BE2C (cell line): ENCODE measurements at regions not wholly inside any gene's neighbourhood (a gene's known extent, or its start where the extent isn't known, plus 50 kb on each side); places are given as distances from the start of the nearest gene placed in this dataset.
"Not testable (repeated sequence)": the region's sequence is repeated elsewhere in the genome, so short reads cannot be mapped to it uniquely, and the experiment has no call there.

Experiments
- DNase-seq: peaks from one replicate; pipeline ENCODE4 v3.0.0-alpha.2; 2020
- H3K27me3 ChIP-seq: fragments of 250-450 bp; sonication (Bioruptor Pico); 2 replicates; pipeline ENCODE4 v1.5.1; 2020; ENCODE audit warnings: mild to moderate bottlenecking
- H3K36me3 ChIP-seq: fragments of 250-450 bp; sonication (Bioruptor Pico); 2 replicates; pipeline ENCODE4 v1.5.1; 2020; ENCODE audit warnings: mild to moderate bottlenecking
- H3K4me1 ChIP-seq: fragments of 250-450 bp; sonication (Bioruptor Pico); 2 replicates; pipeline ENCODE4 v1.5.1; 2020
- H3K4me3 ChIP-seq: 2 replicates; pipeline ENCODE4 v1.5.1; 2011; ENCODE audit warnings: low read depth, low read length
- H3K9me3 ChIP-seq: fragments of 250-450 bp; sonication (Bioruptor Pico); 2 replicates; pipeline ENCODE4 v1.5.1; 2020
- CTCF ChIP-seq: IDR thresholded peaks from 2 replicates; pipeline ENCODE4 v1.5.1; 2012; ENCODE audit warnings: mild to moderate bottlenecking, low read depth, low read length

- H3K4me3 ChIP-seq = no peak overlapping the region
- H3K36me3 ChIP-seq = no peaks in the 10 kb centered on the region
Observed at GRCh38 chr19:34044021-34044420, 128.3 kb upstream of the LSM14A start.

GRCh38 chr19:34049944-34050343 is 122.4 kb upstream of the LSM14A start:
- TF ChIP-seq CTCF = no peak
- Histone ChIP-seq H3K4me1 (no peaks in the 10 kb centered on the region), H3K9me3 (no peaks in the 10 kb centered on the region), H3K4me3 (no peak overlapping the region), H3K27me3 (peaks cover 9% of the 10 kb centered on the region; the same call in 1 of the 2 replicates), H3K36me3 (no peaks in the 10 kb centered on the region)
- DNase-seq = no peak

More at GRCh38 chr19:34044021-34044420, 128.3 kb upstream of the LSM14A start:
- Histone ChIP-seq H3K9me3 (no peaks in the 10 kb centered on the region), H3K4me1 (no peaks in the 10 kb centered on the region), H3K27me3 (peaks cover 6% of the 10 kb centered on the region; the same call in 1 of the 2 replicates)
- no peak for DNase-seq
- TF ChIP-seq CTCF = no peak

GRCh38 chr19:34050430-34050829 is 121.9 kb upstream of the LSM14A start:
- DNase-seq, H3K9me3 ChIP-seq, H3K4me1 ChIP-seq, H3K36me3 ChIP-seq, H3K4me3 ChIP-seq: not testable (repeated sequence)
- peaks cover 14% of the 10 kb centered on the region for H3K27me3 ChIP-seq

- H3K4me1 ChIP-seq = no peaks in the 10 kb centered on the region
- H3K4me3 ChIP-seq = no peak overlapping the region
- no peak for DNase-seq
- H3K9me3 ChIP-seq = no peaks in the 10 kb centered on the region
- peaks cover 20% of the 10 kb centered on the region for H3K27me3 ChIP-seq
- no peak for TF ChIP-seq CTCF
- H3K36me3 ChIP-seq = no peaks in the 10 kb centered on the region
Observed at GRCh38 chr19:34051255-34051654, 121.0 kb upstream of the LSM14A start.

GRCh38 chr19:34057155-34057554 is 115.1 kb upstream of the LSM14A start:
- Histone ChIP-seq H3K4me3 (no peak overlapping the region), H3K9me3 (no peaks in the 10 kb centered on the region), H3K36me3 (no peaks in the 10 kb centered on the region), H3K27me3 (peaks cover 17% of the 10 kb centered on the region), H3K4me1 (no peaks in the 10 kb centered on the region)
- no peak for TF ChIP-seq CTCF
- DNase-seq = no peak

GRCh38 chr19:34066007-34066643 is 106.2 kb upstream of the LSM14A start:
- Histone ChIP-seq H3K27me3 (peaks cover 20% of the 10 kb centered on the region), H3K9me3 (no peaks in the 10 kb centered on the region), H3K4me1 (no peaks in the 10 kb centered on the region), H3K36me3 (no peaks in the 10 kb centered on the region), H3K4me3 (no peak overlapping the region)
- TF ChIP-seq CTCF = no peak
- DNase-seq = no peak
